IMR-90 (cell line): ENCODE measurements at regions not wholly inside any gene's neighbourhood (a gene's known extent, or its start where the extent isn't known, plus 50 kb on each side); places are given as distances from the start of the nearest gene placed in this dataset.

Source experiments
- ATAC-seq: fragments of 200-7000 bp; cut with Tn5 transposase; 2 replicates; pipeline ENCODE4 v1.9.1; 2020; ENCODE audit warnings: low read depth, mild to moderate bottlenecking, moderate library complexity
- BruUV-seq: library from RNA; stranded (reverse); fragments of 400-500 nt; replicated peaks from 2 replicates; lab custom pipeline; 2021; lab: Mats Ljungman, UMichigan
- CTCF ChIA-PET: fragments of 300-600 bp; formaldehyde crosslinking; extraction: SDS; loops from one replicate; lab custom pipeline; 2021; ENCODE audit warnings: antibody characterized with exemption; lab: Yijun Ruan, JAX
- POLR2A ChIA-PET: fragments of 300-600 bp; sonication (Branson Sonifier 250); formaldehyde crosslinking; loops from one replicate; lab custom pipeline; 2022; ENCODE audit warnings: antibody characterized with exemption; ENCODE audit not compliant: unreplicated experiment; lab: Charles Lee
- DNase-seq: peaks from one replicate; pipeline ENCODE4 v3.0.0; 2013
- H2AFZ ChIP-seq: replicated peaks from 2 replicates; pipeline ENCODE3; 2013; ENCODE audit warnings: low read length, mild to moderate bottlenecking; ENCODE audit not compliant: poor library complexity
- H2AK5ac ChIP-seq: 2 replicates; pipeline ENCODE4 v1.6.1; 2013; ENCODE audit warnings: low read depth, low read length, inconsistent platforms
- H2AK9ac ChIP-seq: replicated peaks from 2 replicates; pipeline ENCODE3; 2013; ENCODE audit warnings: mild to moderate bottlenecking, low read depth, low read length, moderate library complexity; ENCODE audit not compliant: poor library complexity
- H2BK120ac ChIP-seq: 2 replicates; pipeline ENCODE4 v1.6.1; 2013; ENCODE audit warnings: low read depth, low read length, inconsistent platforms
- H2BK15ac ChIP-seq: 3 replicates; pipeline ENCODE4 v1.6.1; 2013; ENCODE audit warnings: low read depth, low read length, inconsistent platforms
- H2BK20ac ChIP-seq: 2 replicates; pipeline ENCODE4 v1.6.1; 2013; ENCODE audit warnings: low read depth, mild to moderate bottlenecking, inconsistent platforms, low read length, moderate library complexity
- H2BK5ac ChIP-seq: 2 replicates; pipeline ENCODE4 v1.6.1; 2013; ENCODE audit warnings: mild to moderate bottlenecking, low read depth, low read length, inconsistent platforms; ENCODE audit not compliant: poor library complexity, severe bottlenecking
- H3K14ac ChIP-seq: replicated peaks from 2 replicates; pipeline ENCODE4 v1.6.1; 2013; ENCODE audit warnings: low read depth, low read length, inconsistent platforms
- H3K18ac ChIP-seq: 2 replicates; pipeline ENCODE4 v1.6.1; 2013; ENCODE audit warnings: low read depth, low read length, control low read depth
- H3K23ac ChIP-seq: 2 replicates; pipeline ENCODE4 v1.6.1; 2013; ENCODE audit warnings: low read depth, low read length, inconsistent platforms
- H3K27ac ChIP-seq: 2 replicates; pipeline ENCODE4 v1.5.1; 2013; ENCODE audit warnings: mild to moderate bottlenecking, control low read depth, low read length; ENCODE audit not compliant: insufficient read depth
- H3K27me3 ChIP-seq: 2 replicates; pipeline ENCODE4 v1.6.1; 2013; ENCODE audit warnings: low read length; ENCODE audit not compliant: control insufficient read depth, insufficient read depth
- H3K36me3 ChIP-seq: 2 replicates; pipeline ENCODE4 v1.6.1; 2013; ENCODE audit warnings: low read length, mixed read lengths; ENCODE audit not compliant: control insufficient read depth, insufficient read depth
- H3K4ac ChIP-seq: 2 replicates; pipeline ENCODE4 v1.6.1; 2013; ENCODE audit warnings: low read depth, low read length, inconsistent platforms
- H3K4me1 ChIP-seq: 2 replicates; pipeline ENCODE4 v1.6.1; 2013; ENCODE audit warnings: low read length, mixed read lengths; ENCODE audit not compliant: control insufficient read depth, insufficient read depth
- H3K4me2 ChIP-seq: 2 replicates; pipeline ENCODE4 v1.6.1; 2013; ENCODE audit warnings: low read depth, mild to moderate bottlenecking, control low read depth, low read length, moderate library complexity
- H3K4me3 ChIP-seq: 2 replicates; pipeline ENCODE4 v1.5.1; 2013; ENCODE audit warnings: low read depth, mild to moderate bottlenecking, control low read depth, low read length, moderate library complexity; ENCODE audit not compliant: insufficient read depth
- H3K56ac ChIP-seq: 2 replicates; pipeline ENCODE4 v1.6.1; 2013; ENCODE audit warnings: low read length, inconsistent platforms; ENCODE audit not compliant: insufficient read depth; ENCODE audit errors: extremely low read depth
- H3K79me1 ChIP-seq, 2 experiments: 2 replicates each; pipeline ENCODE4 v1.6.1; 2013; ENCODE audit warnings: low read length in 2 of 2, inconsistent platforms in 1 of 2, low read depth in 1 of 2
- H3K9ac ChIP-seq: 2 replicates; pipeline ENCODE4 v1.6.1; 2013; ENCODE audit warnings: low read depth, low read length, control low read depth
- H3K9me1 ChIP-seq: 2 replicates; pipeline ENCODE4 v1.6.1; 2013; ENCODE audit warnings: low read length, inconsistent platforms; ENCODE audit not compliant: insufficient read depth
- H3K9me3 ChIP-seq: 2 replicates; pipeline ENCODE4 v1.6.1; 2013; ENCODE audit warnings: low read length; ENCODE audit not compliant: control insufficient read depth, insufficient read depth
- H4K20me1 ChIP-seq: 2 replicates; pipeline ENCODE4 v1.6.1; 2013; ENCODE audit warnings: low read length, inconsistent platforms; ENCODE audit not compliant: insufficient read depth
- H4K5ac ChIP-seq: 2 replicates; pipeline ENCODE4 v1.6.1; 2013; ENCODE audit warnings: mild to moderate bottlenecking, low read depth, low read length, control low read depth
- H4K8ac ChIP-seq, 2 experiments: 2 replicates each; pipeline ENCODE4 v1.6.1; 2013; ENCODE audit warnings: low read depth in 2 of 2, low read length in 2 of 2, control low read depth in 1 of 2, inconsistent platforms in 1 of 2
- H4K91ac ChIP-seq: 2 replicates; pipeline ENCODE4 v1.6.1; 2013; ENCODE audit warnings: low read depth, low read length, inconsistent platforms; ENCODE audit not compliant: insufficient read depth
- CEBPB ChIP-seq: IDR thresholded peaks from 2 replicates; pipeline ENCODE4 v1.6.1; 2012; ENCODE audit warnings: low read depth, low read length, improper control_type of control experiment
- CHD1 ChIP-seq: IDR thresholded peaks from 2 replicates; pipeline ENCODE4 v1.6.1; 2012; ENCODE audit warnings: low read depth, low read length, improper control_type of control experiment
- CTCF ChIP-seq: conservative IDR thresholded peaks from 2 replicates; pipeline ENCODE4 v1.5.1; 2012; ENCODE audit warnings: mild to moderate bottlenecking, low read depth, low read length, improper control_type of control experiment
- ELK1 ChIP-seq: fragments of 150-350 bp; IDR thresholded peaks from 2 replicates; pipeline ENCODE4 v1.6.1; 2016; ENCODE audit warnings: low read depth, mild to moderate bottlenecking, low read length, moderate library complexity, borderline replicate concordance
- FOS ChIP-seq: fragments of 150-350 bp; IDR thresholded peaks from 2 replicates; pipeline ENCODE4 v1.6.1; 2016; ENCODE audit warnings: low read depth, low read length
- MAFK ChIP-seq: IDR thresholded peaks from 2 replicates; pipeline ENCODE4 v1.6.1; 2012; ENCODE audit warnings: low read depth, low read length, improper control_type of control experiment
- MAZ ChIP-seq: IDR thresholded peaks from 2 replicates; pipeline ENCODE4 v1.6.1; 2012; ENCODE audit warnings: low read depth, mild to moderate bottlenecking, low read length, improper control_type of control experiment, moderate library complexity, borderline replicate concordance
- NFE2L2 ChIP-seq: fragments of 150-350 bp; IDR thresholded peaks from 2 replicates; pipeline ENCODE4 v1.6.1; 2016; ENCODE audit warnings: low read depth, mild to moderate bottlenecking, low read length
- RFX5 ChIP-seq: IDR thresholded peaks from 2 replicates; pipeline ENCODE4 v1.8.0; 2012; ENCODE audit warnings: low read depth, mild to moderate bottlenecking, low read length, moderate library complexity
- SMC3 ChIP-seq: fragments of 150-350 bp; IDR thresholded peaks from 2 replicates; pipeline ENCODE4 v1.6.1; 2016; ENCODE audit warnings: low read depth, mild to moderate bottlenecking, antibody characterized with exemption, low read length, moderate library complexity
- WGBS, 2 experiments: methylation state at CpG; one replicate each; pipeline versions ENCODE4 v1.1.5 to v1.1.7; 2013; ENCODE audit warnings: missing lambda C conversion rate in 2 of 2; ENCODE audit not compliant: insufficient read length in 1 of 2; ENCODE audit errors: extremely low coverage in 2 of 2; 5-methylcytosine and 5-hydroxymethylcytosine counted together
- dilution Hi-C: fragments of 300-500 bp; cut with HindIII; formaldehyde crosslinking; loops from one replicate; pipeline ENCODE4 v1.14.3; 2018; ENCODE audit warnings: low sequenced_read_pairs; ENCODE audit not compliant: unreplicated experiment
- in situ Hi-C: fragments of 300-500 bp; cut with MboI; formaldehyde crosslinking; loops from 3 replicates; pipeline ENCODE4 v1.14.3; 2019; ENCODE audit warnings: low sequenced_read_pairs, inconsistent platforms, mixed read lengths
- intact Hi-C: fragments of 100-400 bp; cut with micrococcal nuclease; formaldehyde crosslinking; loops from 2 replicates; pipeline ENCODE4 v1.10.0; 2022

- dilution Hi-C loops = no loop called here
- Histone ChIP-seq H3K9ac (no peak overlapping the region), H3K9me1 (no peaks in the 10 kb centered on the region), H3K14ac (no peak overlapping the region), H3K9me3 (peaks cover 34% of the 10 kb centered on the region), H3K4ac (no peak overlapping the region), H2BK20ac (no peak overlapping the region), H3K27ac (no peak overlapping the region), H4K20me1 (no peaks in the 10 kb centered on the region), H3K23ac (no peak overlapping the region), H2BK15ac (no peak overlapping the region), H3K18ac (no peak overlapping the region), H3K36me3 (no peaks in the 10 kb centered on the region), H4K5ac (no peak overlapping the region), H2BK5ac (no peak overlapping the region), H3K27me3 (no peaks in the 10 kb centered on the region), H3K79me1 (no peaks in the 10 kb centered on the region), H2AK5ac (no peak overlapping the region), H2AFZ (no peak overlapping the region), H4K8ac (no peak overlapping the region), H4K91ac (no peak overlapping the region), H3K56ac (no peak overlapping the region), H3K4me1 (no peaks in the 10 kb centered on the region), H3K4me2 (no peak overlapping the region), H3K4me3 (no peak overlapping the region), H2AK9ac (no peak overlapping the region), H2BK120ac (no peak overlapping the region)
- ATAC-seq (no peak), DNase-seq (no peak)
- WGBS, 2 experiments = 17% methylated on average over 3 of the region's 7 CpGs; no CpG with 5 or more reads in 1 of the 2 experiments
- CTCF ChIA-PET = no interaction called here
- intact Hi-C loops = no loop called here
- POLR2A ChIA-PET = no interaction called here
- no TSS peak for BruUV-seq
- TF ChIP-seq RFX5 = no peak
- TF ChIP-seq NFE2L2 = no peak
- TF ChIP-seq CHD1 = no peak
- no peak for TF ChIP-seq CTCF
- no peak for TF ChIP-seq MAFK
- no peak for TF ChIP-seq MAZ
- TF ChIP-seq CEBPB = no peak
- TF ChIP-seq FOS = no peak
- TF ChIP-seq SMC3 = no peak
- TF ChIP-seq ELK1 = no peak
- in situ Hi-C loops = no loop called here
Observed at GRCh38 chr14:105933238-105933637, 406.9 kb downstream of the TMEM121 start.
